Umbilical cord (tissue), 1 donor: ENCODE measurements at regions not wholly inside any gene's neighbourhood (a gene's known extent, or its start where the extent isn't known, plus 50 kb on each side); places are given as distances from the start of the nearest gene placed in this dataset.
A peak's percentile ranks its signal among the peaks of the same experiment; 100 is the strongest.

Source experiments
- DNase-seq: peaks from one replicate; pipeline ENCODE4 v3.0.0-alpha.2; 2015; ENCODE audit warnings: low spot score

GRCh38 chrX:34999702-35000101 lies 57.1 kb downstream of the FAM47B start:
- DNase-seq = no peak

GRCh38 chrX:35006361-35006760 lies 63.8 kb downstream of the FAM47B start:
- DNase-seq = no peak

- DNase-seq = no peak
Measured at GRCh38 chrX:35015621-35016020, 73.0 kb downstream of the FAM47B start.

GRCh38 chrX:35016051-35016450 lies 73.5 kb downstream of the FAM47B start:
- DNase-seq = no peak

- no peak for DNase-seq
Measured at GRCh38 chrX:35017284-35017683, 74.7 kb downstream of the FAM47B start.

- no peak for DNase-seq
Measured at GRCh38 chrX:35023683-35024082, 81.1 kb downstream of the FAM47B start.

- no peak for DNase-seq
Measured at GRCh38 chrX:35025820-35026219, 83.2 kb downstream of the FAM47B start.

- DNase-seq = no peak
Measured at GRCh38 chrX:35040871-35041270, 98.3 kb downstream of the FAM47B start.

- peak; percentile 54 for DNase-seq
Measured at GRCh38 chrX:35046660-35047296, 104.2 kb downstream of the FAM47B start.

- no peak for DNase-seq
Measured at GRCh38 chrX:35076061-35076460, 133.5 kb downstream of the FAM47B start.

- no peak for DNase-seq
Measured at GRCh38 chrX:35090801-35091200, 148.2 kb downstream of the FAM47B start.

- no peak for DNase-seq
Measured at GRCh38 chrX:35098419-35098818, 155.8 kb downstream of the FAM47B start.

GRCh38 chrX:35101901-35102300 lies 159.3 kb downstream of the FAM47B start:
- DNase-seq = no peak

GRCh38 chrX:35104626-35105025 lies 162.0 kb downstream of the FAM47B start:
- no peak for DNase-seq

GRCh38 chrX:35115205-35115604 lies 172.6 kb downstream of the FAM47B start:
- DNase-seq = no peak

- DNase-seq = no peak
Measured at GRCh38 chrX:35122756-35123155, 180.2 kb downstream of the FAM47B start.

GRCh38 chrX:35149517-35149916 lies 206.9 kb downstream of the FAM47B start:
- no peak for DNase-seq

- no peak for DNase-seq
Measured at GRCh38 chrX:35150052-35150451, 207.5 kb downstream of the FAM47B start.

GRCh38 chrX:35150642-35151239 lies 208.1 kb downstream of the FAM47B start:
- DNase-seq = no peak

GRCh38 chrX:35166023-35166422 lies 223.4 kb downstream of the FAM47B start:
- peak; percentile 29 for DNase-seq
